Upper lobe of left lung (tissue), 6 donors: ENCODE measurements at regions not wholly inside any gene's neighbourhood (a gene's known extent, or its start where the extent isn't known, plus 50 kb on each side); places are given as distances from the start of the nearest gene placed in this dataset.
"Not testable (repeated sequence)": the region's sequence is repeated elsewhere in the genome, so short reads cannot be mapped to it uniquely, and the experiment has no call there.

ENCODE experiments used
- ATAC-seq, 2 donors: fragments of 200-7000 bp; cut with Tn5 transposase; one replicate each; pipeline ENCODE4 v1.9.1; 2022; ENCODE audit warnings: mild to moderate bottlenecking in 2 of 2, moderate library complexity in 2 of 2; ENCODE audit not compliant: low FRiP score in 2 of 2
- DNase-seq, 2 donors: peaks; one replicate each; pipeline ENCODE4 v3.0.0-alpha.2; 2019 to 2020
- H3K27ac ChIP-seq, 4 donors: fragments of 200-600 bp; sonication (generic); one replicate each; pipeline ENCODE4 v1.5.1; 2016 to 2019
- H3K27me3 ChIP-seq, 4 donors: fragments of 200-600 bp; sonication (generic); one replicate each; pipeline ENCODE4 v1.5.1; 2017 to 2019
- H3K36me3 ChIP-seq, 4 donors: fragments of 200-600 bp; sonication (generic); one replicate each; pipeline ENCODE4 v1.5.1; 2016 to 2019
- H3K4me1 ChIP-seq, 4 donors: fragments of 200-600 bp; sonication (generic); one replicate each; pipeline ENCODE4 v1.5.1; 2018 to 2019
- H3K4me3 ChIP-seq, 4 donors: fragments of 200-600 bp; sonication (generic); one replicate each; pipeline ENCODE4 v1.5.1; 2017 to 2019; ENCODE audit warnings: mild to moderate bottlenecking in 2 of 4, moderate library complexity in 1 of 4
- H3K9me3 ChIP-seq, 4 donors: fragments of 200-600 bp; sonication (generic); one replicate each; pipeline ENCODE4 v1.5.1; 2018 to 2019
- CTCF ChIP-seq, 6 experiments: fragments of 450-650 bp in 4 of 6; fragments of 200-600 bp in 2 of 6; sonication (generic) in 2 of 6; IDR thresholded peaks; one replicate each; pipeline ENCODE4 v1.5.1; 2016 to 2019; ENCODE audit warnings: antibody characterized with exemption in 6 of 6
- EP300 ChIP-seq, 4 donors: sonication (generic); formaldehyde crosslinking; IDR thresholded peaks; one replicate each; pipeline ENCODE4 v1.5.1; 2017; ENCODE audit warnings: antibody characterized with exemption in 4 of 4, control low read depth in 2 of 4
- POLR2A ChIP-seq, 4 donors: fragments of 450-650 bp; IDR thresholded peaks; one replicate each; pipeline ENCODE4 v1.5.1; 2016 to 2017; ENCODE audit warnings: antibody characterized with exemption in 4 of 4, mild to moderate bottlenecking in 2 of 4
- POLR2AphosphoS5 ChIP-seq, 2 donors: sonication (generic); formaldehyde crosslinking; IDR thresholded peaks; one replicate each; pipeline ENCODE4 v1.5.1; 2017; ENCODE audit warnings: antibody characterized with exemption in 2 of 2
- WGBS, 2 donors: methylation state at CpG; one replicate each; pipeline ENCODE4 v1.1.5; 2017 to 2018; 5-methylcytosine and 5-hydroxymethylcytosine counted together
- donor health status: DM: no; HTN: no; CAD: no; lungs with moderate emphysema.
- donor health status: DM: no; HTN: yes; CAD: no; lungs with severe emphysema.

GRCh38 chr21:9836547-9836946 is 684.8 kb upstream of the TPTE start:
- 80 to 87% methylated on average over 3 to 8 of the region's 33 CpGs for WGBS, 2 donors

GRCh38 chr21:9837001-9837400 is 684.4 kb upstream of the TPTE start:
- peak in 1 of 2 donors; percentile 45 for DNase-seq
- H3K27ac ChIP-seq, H3K4me3 ChIP-seq, ATAC-seq, H3K4me1 ChIP-seq, H3K27me3 ChIP-seq, H3K36me3 ChIP-seq: not testable (repeated sequence)
- H3K9me3 ChIP-seq = peaks cover 0 to 24% (median 13%) of the 10 kb centered on the region in 4 donors
- 88 to 89% methylated on average over 13 to 17 of the region's 18 CpGs for WGBS, 2 donors

More at GRCh38 chr21:9836547-9836946, 684.8 kb upstream of the TPTE start:
- not testable (repeated sequence) for ATAC-seq, H3K4me3 ChIP-seq, H3K27me3 ChIP-seq, H3K4me1 ChIP-seq, H3K27ac ChIP-seq, H3K36me3 ChIP-seq
- peaks cover 0 to 24% (median 13%) of the 10 kb centered on the region in 4 donors for H3K9me3 ChIP-seq
- DNase-seq = peak in 1 of 2 donors; percentile 60

GRCh38 chr21:9837526-9837925 is 683.9 kb upstream of the TPTE start:
- H3K4me3 ChIP-seq, H3K27me3 ChIP-seq, H3K4me1 ChIP-seq, ATAC-seq, H3K27ac ChIP-seq, H3K36me3 ChIP-seq: not testable (repeated sequence)
- 71 to 76% methylated on average over 20 of the region's 21 CpGs for WGBS, 2 donors
- H3K9me3 ChIP-seq = peaks cover 0 to 24% (median 13%) of the 10 kb centered on the region in 4 donors
- peak in 1 of 2 donors; percentile 83 for DNase-seq

GRCh38 chr21:9837946-9838737 is 683.2 kb upstream of the TPTE start:
- Histone ChIP-seq H3K4me1 (no peaks in the 10 kb centered on the region), H3K27ac (no peak overlapping the region), H3K4me3 (no peak overlapping the region), H3K27me3 (no peaks in the 10 kb centered on the region), H3K9me3 (peaks cover 0 to 20% (median 13%) of the 10 kb centered on the region in 4 donors), H3K36me3 (no peaks in the 10 kb centered on the region)
- DNase-seq = peak in 1 of 2 donors; percentile 87
- WGBS, 2 donors = 81 to 87% methylated on average over 43 to 44 of the region's 44 CpGs
- TF ChIP-seq POLR2A (IDR thresholded peaks at IDR 0.05) (no peak), POLR2AphosphoS5 (IDR thresholded peaks at IDR 0.05) (no peak), CTCF (IDR thresholded peaks at IDR 0.05) (no peak)
- ATAC-seq = no peak

- ATAC-seq = peak; percentile 62 to 79
- 72 to 76% methylated on average over 41 to 47 of the region's 47 CpGs for WGBS, 2 donors
- Histone ChIP-seq H3K9me3 (peaks cover 0 to 20% (median 13%) of the 10 kb centered on the region in 4 donors), H3K27me3 (no peaks in the 10 kb centered on the region), H3K27ac (no peak overlapping the region), H3K4me1 (no peaks in the 10 kb centered on the region), H3K4me3 (no peak overlapping the region), H3K36me3 (no peaks in the 10 kb centered on the region)
- no peak for TF ChIP-seq POLR2A (IDR thresholded peaks at IDR 0.05)
- no peak for TF ChIP-seq POLR2AphosphoS5 (IDR thresholded peaks at IDR 0.05)
- TF ChIP-seq CTCF (IDR thresholded peaks at IDR 0.05) = no peak
- no peak for TF ChIP-seq EP300 (IDR thresholded peaks at IDR 0.05)
- DNase-seq = peak in 1 of 2 donors; percentile 89
Observed at GRCh38 chr21:9838738-9839642, 682.4 kb upstream of the TPTE start.

GRCh38 chr21:9844106-9844505 is 677.3 kb upstream of the TPTE start:
- H3K36me3 ChIP-seq, H3K27ac ChIP-seq, H3K27me3 ChIP-seq, ATAC-seq, H3K4me3 ChIP-seq, DNase-seq, H3K4me1 ChIP-seq: not testable (repeated sequence)
- peaks cover 0 to 21% (median 3%) of the 10 kb centered on the region in 4 donors for H3K9me3 ChIP-seq
- 70 to 80% methylated on average over 1 of the region's 1 CpG for WGBS, 2 donors

- WGBS, 2 donors = 72 to 74% methylated on average over 7 of the region's 7 CpGs
- H3K27ac ChIP-seq, ATAC-seq, H3K36me3 ChIP-seq, H3K27me3 ChIP-seq, H3K4me1 ChIP-seq, H3K4me3 ChIP-seq: not testable (repeated sequence)
- DNase-seq = peak in 1 of 2 donors; percentile 39
- peaks cover 0 to 23% (median 0%) of the 10 kb centered on the region in 4 donors for H3K9me3 ChIP-seq
Observed at GRCh38 chr21:9847511-9847910, 673.9 kb upstream of the TPTE start.

GRCh38 chr21:9851166-9851565 is 670.2 kb upstream of the TPTE start:
- not testable (repeated sequence) for DNase-seq, H3K4me3 ChIP-seq, H3K4me1 ChIP-seq, H3K27me3 ChIP-seq, H3K27ac ChIP-seq, H3K36me3 ChIP-seq, ATAC-seq
- peaks cover 0 to 23% (median 0%) of the 10 kb centered on the region in 4 donors for H3K9me3 ChIP-seq
- WGBS, 2 donors = 42 to 57% methylated on average over 2 of the region's 2 CpGs

- 55 to 59% methylated on average over 6 to 7 of the region's 7 CpGs for WGBS, 2 donors
- ATAC-seq, H3K27me3 ChIP-seq, H3K4me1 ChIP-seq, H3K27ac ChIP-seq, H3K4me3 ChIP-seq, H3K36me3 ChIP-seq, DNase-seq: not testable (repeated sequence)
- H3K9me3 ChIP-seq = peaks cover 0 to 19% (median under 1%) of the 10 kb centered on the region in 4 donors
Observed at GRCh38 chr21:9851695-9852094, 669.7 kb upstream of the TPTE start.

- peaks cover 0 to 20% (median 8%) of the 10 kb centered on the region in 4 donors for H3K9me3 ChIP-seq
- not testable (repeated sequence) for H3K4me1 ChIP-seq, ATAC-seq, H3K36me3 ChIP-seq, H3K4me3 ChIP-seq, DNase-seq, H3K27me3 ChIP-seq, H3K27ac ChIP-seq
- WGBS, 2 donors = 57 to 59% methylated on average over 9 of the region's 9 CpGs
Observed at GRCh38 chr21:9857563-9857962, 663.8 kb upstream of the TPTE start.
